22Rv1 (cell line): ENCODE measurements at regions not wholly inside any gene's neighbourhood (a gene's known extent, or its start where the extent isn't known, plus 50 kb on each side); places are given as distances from the start of the nearest gene placed in this dataset.

ENCODE experiments used
- CTCF ChIP-seq: fragments of 450-650 bp; IDR thresholded peaks from 2 replicates; pipeline ENCODE4 v1.5.1; 2017; ENCODE audit warnings: mild to moderate bottlenecking
- ZFX ChIP-seq: fragments of 450-650 bp; IDR thresholded peaks from 2 replicates; pipeline ENCODE4 v1.6.1; 2017; ENCODE audit warnings: antibody characterized with exemption, borderline replicate concordance

- TF ChIP-seq CTCF (no peak), ZFX (no peak)
Measured at GRCh38 chr5:176754376-176754973, 55.9 kb upstream of the UNC5A start.
